GOT3 (cell line): ENCODE measurements at regions not wholly inside any gene's neighbourhood (a gene's known extent, or its start where the extent isn't known, plus 50 kb on each side); places are given as distances from the start of the nearest gene placed in this dataset.

Experiments used
- DNase-seq: peaks from one replicate; lab custom pipeline; 2025; ENCODE audit warnings: mixed read lengths; lab: John Stamatoyannopoulos, UW

DNA sequence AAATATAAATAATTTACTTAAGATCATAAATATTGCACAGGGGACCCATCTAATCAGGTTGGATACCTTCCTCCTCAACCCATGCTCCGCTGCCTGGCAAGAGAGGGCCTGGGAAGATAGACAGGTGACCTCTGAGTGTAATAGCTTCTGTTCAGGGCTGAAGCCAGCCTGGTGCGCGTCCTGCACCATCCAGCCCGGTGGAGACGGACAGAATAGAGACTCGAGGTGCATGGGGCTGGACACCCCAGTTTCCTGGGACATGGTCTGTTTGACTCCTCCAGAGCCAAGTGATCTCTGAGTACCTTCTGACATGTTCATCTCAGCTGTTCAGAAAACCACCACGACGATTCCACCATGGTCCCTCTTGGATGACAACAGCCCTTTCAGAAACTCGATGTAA lies 209.3 kb upstream of the MYT1L start:
- DNase-seq, result no peak

DNA sequence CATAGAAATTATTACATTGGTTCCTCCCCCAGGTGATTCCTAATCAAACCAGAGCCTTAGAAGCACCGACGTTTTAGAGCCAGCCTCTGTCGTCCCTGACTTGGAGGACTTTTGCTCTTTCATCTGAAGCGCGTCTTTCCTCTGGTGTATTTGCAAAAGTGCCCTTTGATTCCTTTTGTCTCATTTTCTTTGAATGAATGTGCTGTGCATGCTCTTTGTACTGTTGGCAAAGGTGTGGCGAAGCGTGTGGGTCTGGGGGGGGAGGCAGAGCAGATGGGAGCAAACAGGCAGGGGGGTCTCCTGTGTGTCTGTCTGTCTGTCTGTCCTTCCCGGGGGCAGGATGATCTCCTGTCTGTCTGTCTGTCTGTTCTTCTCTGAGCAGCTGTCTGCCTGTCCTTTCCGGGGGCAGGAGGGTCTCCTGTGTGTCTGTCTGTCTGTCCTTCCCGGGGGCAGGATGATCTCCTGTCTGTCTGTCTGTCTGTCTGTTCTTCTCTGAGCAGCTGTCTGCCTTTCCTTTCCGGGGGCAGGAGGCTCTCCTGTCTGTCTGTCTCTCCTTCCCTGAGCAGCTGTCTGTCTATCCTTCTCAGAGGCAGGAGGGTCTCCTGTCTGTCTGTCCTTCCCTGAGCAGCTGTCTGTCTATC lies 205.5 kb upstream of the MYT1L start:
- DNase-seq, result no peak

DNA sequence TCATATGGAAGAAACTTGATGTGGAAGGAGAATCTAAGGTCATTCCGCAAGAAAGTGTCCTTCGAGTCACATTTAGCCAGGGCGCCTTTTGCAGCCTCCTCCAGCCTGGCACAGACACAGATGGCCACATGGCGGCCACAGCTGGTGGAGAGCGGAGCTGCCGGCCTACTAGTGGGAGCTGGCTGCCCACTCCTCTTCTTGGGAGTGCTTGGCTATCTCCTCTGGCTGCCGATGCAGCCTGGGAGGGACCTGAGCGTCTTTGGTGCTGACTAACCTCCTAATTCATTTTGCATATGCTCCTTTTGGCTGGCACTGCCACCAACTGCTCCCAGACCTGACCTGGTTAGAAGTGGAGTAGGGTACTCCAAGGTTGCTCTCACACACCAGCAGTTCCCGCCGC lies 199.3 kb upstream of the MYT1L start:
- no peak for DNase-seq

DNA sequence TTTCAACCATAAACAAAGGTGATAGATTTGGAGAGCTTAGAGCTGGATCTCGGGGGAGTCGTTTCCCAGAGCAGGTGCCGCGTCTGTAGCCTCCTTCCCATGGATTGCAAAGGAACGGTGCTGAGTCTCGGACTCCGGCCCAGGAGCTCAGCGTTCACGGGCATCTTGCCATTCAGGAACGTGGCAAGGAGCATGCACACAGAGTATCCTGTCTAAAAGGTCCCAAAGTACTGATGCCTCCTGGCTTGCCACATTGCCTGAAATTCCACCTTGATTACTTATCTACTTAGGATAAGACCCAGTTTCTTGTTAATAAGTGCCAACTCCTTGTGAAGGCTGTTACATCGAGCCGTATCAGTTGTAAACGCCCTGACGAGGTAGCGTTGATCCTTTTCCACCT lies 197.8 kb upstream of the MYT1L start:
- DNase-seq, result no peak

DNA sequence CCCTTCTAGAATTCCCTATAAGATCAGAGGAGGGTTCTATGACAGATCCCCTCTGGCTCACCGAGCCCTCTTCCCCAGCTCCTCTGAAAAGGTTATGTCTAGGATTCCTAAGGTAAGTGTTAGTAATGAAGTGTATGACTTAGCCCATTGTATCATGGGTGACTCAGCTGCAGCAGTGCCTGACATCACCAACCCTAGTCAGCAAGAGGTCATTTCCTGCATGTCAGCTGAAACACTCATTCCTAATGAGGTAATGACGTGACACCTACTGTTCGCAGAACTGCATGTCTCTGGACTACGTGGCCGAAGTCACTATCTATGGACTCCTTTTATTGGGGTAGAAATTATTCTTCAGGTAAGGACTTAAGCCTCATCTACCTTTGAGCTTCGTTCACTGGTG lies 196.1 kb upstream of the MYT1L start:
- DNase-seq, result no peak

DNA sequence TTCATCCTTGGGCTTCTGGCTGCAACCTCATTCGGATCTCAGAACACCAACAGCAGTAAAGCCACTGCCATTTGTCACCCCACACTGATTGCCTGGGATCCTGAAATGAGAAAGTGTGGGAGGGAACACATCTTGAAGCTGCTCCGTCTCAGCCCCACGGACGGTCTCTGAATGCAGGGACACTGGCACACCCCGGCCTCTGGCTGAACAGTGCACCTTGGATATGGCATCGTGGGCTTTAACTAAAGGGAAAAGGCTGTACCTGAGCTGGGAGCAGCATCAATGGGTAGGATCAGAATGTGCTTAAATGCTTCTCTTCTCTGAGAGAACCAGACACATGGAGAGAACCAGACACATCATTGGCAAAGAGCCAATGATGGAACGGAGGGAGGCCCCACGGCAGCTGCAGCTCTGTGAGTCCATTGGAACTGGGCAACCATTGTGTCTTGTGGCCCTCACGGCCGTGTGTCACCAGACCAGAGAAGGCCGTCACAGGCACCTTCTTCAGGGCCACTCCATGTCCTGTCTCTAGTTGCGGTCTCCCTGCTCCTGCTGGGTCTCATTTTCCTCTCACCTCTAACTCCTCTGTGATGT lies 193.4 kb upstream of the MYT1L start:
- DNase-seq, result no peak

DNA sequence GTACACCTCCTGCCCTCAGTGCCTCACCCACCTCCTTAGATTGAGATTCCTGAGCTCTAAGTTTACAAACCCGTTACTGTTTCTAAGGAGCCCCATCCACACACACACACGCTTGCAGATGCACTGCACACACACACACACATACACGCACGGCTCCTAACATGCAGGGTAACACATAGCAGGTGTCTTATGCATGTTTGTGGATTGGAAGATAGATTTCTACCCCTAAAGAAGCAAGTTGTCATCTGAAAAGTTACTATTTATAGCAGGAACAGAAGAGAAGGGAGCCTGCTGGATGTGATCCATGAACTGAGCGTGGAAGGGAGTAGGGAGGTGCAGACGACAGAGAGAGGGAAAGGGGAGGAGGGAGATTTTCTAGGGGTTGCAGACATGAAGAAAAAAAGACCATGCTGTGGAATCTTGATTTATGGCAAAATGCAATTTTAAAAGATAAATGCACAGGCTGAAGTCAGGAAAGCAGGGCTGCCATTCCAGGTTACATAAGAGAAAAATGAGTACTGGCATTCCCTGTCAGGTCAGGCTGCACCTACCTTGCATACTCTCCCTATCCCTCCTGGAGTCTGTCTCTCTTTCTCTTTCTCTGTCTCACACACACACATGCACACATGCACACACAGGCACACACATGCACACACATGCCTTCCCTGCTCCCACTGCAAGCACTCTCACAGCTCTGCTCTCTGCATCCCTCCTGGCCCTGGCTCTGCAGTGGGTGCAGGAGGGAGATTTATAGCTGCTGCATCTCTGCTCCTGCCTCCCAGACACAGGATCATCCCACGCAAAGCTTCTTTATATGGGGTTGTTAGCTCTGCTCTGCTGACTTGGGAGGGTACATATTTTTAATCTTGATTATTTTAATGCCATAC lies 192.6 kb upstream of the MYT1L start:
- no peak for DNase-seq

DNA sequence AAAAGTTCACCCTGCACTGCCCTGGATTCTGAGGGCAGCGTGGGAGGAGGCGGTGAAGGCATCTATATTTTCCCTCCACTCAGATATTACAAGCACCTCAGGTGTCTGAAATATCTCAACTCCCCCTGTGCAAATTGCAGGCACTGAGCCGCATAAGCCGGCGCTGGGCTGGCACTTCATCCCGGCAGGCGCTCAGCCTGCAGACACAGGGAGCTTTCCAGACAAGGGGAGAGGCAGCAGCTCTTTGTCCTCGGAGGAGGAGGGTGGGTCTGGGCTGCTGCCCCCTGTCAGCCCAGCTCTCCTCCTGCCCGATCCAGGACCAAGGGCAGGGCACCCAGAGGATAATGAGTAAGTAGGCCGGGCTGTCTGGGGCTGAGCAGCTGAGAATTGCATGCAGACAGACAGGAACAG lies 189.3 kb upstream of the MYT1L start:
- DNase-seq, result no peak

DNA sequence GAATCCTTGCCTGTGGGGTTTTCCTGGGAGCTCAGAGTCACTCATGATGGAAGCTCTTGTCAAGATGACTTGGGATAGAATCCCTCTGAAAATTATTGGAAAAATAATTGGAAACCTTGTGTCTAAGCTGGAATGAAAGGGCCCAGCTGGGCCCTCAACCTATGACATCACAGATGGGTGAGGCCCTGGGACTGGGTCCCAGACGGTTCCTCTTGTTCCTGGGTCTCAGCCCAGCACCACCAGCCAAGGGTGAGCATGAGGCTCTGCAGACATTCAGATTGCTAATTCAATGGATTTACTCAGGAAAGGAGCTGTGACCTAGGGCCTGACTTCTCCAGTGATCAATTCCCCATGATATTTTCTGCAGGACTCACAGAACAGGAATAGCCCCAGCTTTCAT lies 188.3 kb upstream of the MYT1L start:
- DNase-seq, result no peak

DNA sequence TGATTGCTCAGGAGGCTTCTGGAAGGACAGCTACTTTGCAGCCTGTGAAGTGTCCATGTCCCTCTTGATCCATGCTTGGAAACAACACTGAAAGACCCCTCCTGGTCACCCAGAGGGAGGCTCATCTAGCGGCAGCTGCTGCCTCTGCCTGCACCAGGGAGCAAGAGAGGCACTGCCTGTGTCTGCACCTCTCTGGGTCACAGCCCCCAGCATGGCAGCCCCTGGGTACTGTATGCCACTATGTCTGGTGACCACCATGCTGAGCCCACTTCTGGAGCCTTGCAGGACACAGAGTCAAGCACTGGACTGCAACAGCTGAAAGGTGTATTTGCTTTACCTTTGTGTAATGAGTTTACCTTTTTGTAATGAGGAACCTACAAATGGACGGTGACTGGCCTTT lies 186.3 kb upstream of the MYT1L start:
- DNase-seq, result no peak

DNA sequence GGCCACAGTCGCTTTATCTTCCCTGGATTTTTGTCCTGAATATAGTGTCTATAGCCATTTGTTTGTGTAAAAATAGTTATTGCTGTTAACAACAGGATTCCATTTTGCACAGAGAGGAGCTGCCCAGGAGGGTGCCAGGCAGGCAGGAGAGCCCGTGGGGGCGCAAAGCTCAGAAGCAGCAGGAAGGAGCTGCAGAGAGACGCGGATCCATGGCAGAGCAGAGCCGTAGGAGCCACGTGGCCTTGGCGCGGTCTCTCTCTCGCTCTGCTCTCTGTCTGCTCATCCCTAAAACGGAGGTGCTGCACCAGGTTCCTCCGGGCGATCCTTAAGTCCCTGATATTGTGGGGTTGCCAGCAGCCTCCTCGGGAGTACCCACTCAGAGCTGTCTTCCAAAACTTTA lies 185.3 kb upstream of the MYT1L start:
- no peak for DNase-seq

DNA sequence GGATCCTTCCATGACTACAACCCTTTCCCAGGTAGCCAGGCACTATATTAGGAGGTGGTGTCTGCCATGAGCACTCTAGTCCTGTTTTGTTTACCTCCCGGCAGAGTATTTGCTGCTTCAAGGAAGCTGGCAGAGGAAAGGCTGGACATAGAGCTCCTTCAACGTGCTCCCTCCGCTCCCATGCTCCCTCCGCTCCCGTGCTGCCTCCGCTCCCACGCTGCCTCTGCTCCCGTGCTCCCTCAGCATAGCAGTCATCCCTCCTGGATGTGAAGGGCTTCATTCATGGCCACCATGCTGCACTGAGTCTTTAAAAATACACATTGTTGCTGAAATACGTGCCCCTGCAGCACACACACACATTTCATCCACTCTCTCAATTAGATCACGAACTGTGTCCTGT lies 181.9 kb upstream of the MYT1L start:
- DNase-seq, result no peak

DNA sequence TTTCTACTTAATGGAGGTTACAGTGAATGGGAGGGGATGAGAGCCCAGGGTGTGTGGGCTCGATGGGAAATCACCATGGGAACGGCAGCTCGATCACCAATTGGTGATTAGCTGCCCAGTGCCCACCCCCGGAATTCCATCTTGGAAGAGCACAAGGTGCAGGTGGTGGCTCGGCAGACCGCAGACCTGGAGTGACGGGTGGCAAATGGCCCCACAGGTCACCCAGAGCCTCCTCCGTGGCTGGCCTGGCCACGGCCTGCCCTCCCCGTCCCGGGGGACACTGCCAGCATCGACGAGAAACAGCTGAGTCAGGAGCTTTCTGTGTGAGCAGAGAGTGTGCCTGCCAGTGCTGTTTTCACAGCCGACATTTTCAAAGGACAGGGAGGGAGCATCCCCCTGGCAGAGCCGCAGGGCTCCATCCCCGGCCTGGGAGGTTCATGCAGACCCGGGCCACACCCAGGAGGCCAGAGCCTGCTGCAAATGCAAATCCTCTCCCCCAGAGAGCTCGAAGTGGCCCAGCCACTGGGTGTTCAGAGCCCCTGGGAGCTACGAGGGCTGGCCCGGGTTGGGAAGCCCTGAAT lies 176.4 kb upstream of the MYT1L start:
- no peak for DNase-seq

DNA sequence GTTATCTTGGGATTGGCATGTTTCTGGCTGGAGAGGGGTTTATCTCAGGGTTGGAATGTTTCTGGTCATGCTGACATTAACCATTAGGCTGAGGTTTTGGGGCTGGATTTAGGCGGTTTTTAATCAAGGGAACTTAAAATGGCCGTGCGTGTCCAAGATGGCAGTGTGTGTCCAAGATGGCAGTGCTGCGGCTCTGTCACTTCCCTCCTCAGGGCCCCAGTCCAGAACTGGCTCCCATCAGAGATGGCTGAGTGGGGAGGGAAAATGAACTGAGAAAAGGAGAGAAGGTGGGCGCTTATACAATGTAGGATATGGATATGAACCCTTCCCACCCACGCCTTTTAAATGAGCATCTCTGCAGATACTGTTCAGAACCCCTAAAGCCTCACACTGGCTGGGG lies 175.5 kb upstream of the MYT1L start:
- no peak for DNase-seq

DNA sequence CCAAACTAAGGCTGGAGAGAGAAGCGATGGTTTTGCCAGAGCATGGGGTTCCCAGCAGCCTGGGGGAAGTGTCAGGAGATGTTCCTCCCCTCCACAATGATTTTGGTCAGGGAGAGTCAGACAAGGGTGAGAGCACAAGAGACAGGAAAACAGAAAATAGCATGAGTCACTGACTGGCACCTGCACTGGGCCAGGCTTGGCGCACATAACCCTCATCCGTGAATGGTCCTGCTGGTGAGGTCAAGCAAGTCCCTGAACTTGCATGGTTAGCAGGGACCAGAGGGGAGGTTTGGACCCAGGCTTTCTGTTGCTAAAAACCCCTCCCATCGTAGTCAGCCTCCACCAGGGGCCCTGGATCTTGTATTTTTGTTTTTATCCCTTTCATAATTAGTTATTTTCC lies 174.5 kb upstream of the MYT1L start:
- DNase-seq, result no peak

DNA sequence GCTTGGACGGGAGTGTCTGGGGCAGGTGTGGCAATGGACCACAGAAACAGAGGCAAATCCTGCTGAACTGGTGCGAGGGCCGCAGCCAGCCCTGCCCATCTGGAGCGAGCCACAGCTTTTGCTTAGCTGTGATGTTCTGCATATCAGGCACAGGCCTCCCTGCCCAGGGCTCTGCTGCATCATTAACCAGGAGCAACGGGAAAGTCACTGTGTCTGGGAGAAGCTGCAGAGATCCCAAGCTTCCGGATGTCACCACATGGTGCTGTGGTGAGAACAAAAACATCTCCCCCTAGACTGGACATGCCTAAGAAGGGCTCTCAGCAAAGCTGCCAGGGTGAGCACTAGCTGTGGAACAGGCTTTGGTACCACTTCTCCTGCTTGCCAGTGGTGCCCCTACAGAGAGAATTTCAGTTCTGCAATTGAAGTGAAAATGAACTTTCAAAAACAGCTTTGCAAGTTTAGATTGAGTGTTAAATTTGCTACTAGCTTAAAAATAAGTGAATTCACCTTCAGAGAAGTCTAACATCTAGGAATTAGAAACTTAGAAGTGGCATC lies 172.9 kb upstream of the MYT1L start:
- DNase-seq, result no peak

DNA sequence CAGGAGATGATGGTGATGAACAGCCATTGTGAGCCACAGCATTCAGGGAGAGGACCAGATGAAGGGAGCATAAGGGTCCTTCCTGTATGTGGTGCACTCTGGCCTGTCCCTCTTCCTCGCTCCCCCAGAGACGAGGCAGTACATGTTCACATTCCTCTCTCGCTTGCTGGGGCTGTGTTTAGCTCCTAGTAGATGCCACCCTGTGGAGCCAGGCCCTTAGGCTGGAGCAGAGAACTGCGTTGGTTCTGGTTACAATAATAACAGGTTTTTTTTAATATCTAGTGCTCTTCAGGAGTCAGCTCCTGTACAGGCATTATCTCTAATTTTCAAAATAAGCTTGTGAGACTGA lies 171.1 kb upstream of the MYT1L start:
- DNase-seq, result no peak

DNA sequence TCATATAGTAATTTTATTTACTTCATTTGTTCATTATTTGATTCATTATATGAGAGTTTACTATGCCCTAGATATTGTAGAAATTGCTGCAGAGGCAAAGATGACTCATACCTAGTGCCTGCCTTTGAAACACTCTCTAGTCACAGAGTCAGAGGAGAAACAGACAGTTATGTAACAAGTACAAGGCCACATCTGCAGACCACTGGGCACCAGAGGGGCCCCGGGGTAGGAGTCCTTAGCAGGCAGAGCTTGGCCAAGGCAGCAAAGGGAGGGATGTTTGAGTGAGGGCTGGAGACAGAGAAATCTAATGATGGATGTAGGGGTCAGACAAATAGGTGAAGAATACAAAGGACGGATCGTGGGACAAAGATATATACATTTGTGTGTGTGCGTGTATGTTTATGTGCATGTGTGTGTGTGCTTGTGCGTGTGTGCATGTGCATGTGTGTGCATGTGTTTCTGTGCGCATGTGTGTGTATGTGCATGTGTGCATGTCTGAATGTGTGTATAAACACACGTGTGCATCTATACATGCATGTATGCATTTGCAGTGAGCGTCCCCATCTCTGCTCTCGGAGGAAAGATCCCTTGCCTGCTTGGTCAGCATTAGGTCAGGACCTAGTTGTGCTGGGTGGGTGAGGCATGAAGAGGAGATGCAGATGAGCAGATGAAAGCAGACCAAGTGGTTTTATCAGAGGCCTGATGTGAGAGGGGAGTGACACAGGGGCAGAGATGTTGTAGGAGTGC lies 170.6 kb upstream of the MYT1L start:
- DNase-seq, result no peak

DNA sequence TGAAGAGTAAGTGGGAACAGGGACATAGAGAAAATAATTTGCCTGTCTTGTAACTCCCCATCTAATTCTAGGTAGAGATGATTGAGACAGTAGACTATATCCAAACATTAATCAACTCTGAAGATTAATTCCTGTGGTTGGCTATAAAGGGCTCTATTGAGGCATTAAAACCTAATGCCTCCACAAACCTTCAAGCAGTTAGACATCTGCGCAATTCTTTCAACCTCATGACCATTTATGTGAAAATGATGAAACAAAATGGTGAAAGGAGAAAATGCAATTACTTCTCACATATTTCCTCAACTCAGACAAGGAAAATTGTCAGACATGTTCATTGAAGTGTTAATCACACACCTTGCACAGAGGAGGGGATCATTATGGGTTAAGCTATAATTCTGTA lies 164.5 kb upstream of the MYT1L start:
- DNase-seq, result no peak

DNA sequence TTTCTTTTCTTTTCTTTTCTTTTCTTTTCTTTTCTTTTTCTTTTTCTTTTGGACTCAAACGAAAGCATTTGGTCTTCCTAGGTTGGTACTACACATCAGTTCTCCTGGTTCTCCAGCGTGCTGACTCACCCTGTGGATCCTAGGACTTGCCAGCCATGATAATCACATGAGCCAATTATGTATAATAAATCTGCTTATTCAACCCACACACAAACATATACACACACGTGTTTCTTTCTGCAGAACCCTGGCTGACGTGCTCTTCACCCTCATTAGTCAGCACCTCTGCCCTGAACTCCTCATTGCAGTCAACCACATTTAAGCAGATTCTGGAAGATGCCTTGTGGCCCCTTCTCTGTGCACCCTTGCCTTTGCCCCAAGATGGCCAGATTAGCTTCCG lies 162.4 kb upstream of the MYT1L start:
- DNase-seq, result no peak

DNA sequence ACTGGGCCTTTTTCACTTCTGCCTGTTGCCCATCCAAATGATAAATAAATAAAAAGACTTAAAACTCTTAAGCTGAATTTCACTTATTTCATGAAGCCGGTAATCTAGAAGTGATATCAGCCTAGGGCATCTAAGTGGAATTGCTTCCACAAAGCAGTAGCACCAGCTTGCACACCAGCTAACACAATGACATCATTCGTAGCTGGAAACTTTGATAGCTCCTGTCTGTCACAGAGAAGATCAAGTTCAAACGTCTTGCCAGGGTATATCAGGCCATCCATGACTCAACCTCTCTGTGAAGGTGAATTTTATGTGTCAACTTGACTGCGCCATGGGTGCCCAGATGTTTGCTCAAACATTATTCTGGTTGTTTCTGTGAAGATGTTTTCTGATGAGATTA lies 161.7 kb upstream of the MYT1L start:
- DNase-seq, result no peak

DNA sequence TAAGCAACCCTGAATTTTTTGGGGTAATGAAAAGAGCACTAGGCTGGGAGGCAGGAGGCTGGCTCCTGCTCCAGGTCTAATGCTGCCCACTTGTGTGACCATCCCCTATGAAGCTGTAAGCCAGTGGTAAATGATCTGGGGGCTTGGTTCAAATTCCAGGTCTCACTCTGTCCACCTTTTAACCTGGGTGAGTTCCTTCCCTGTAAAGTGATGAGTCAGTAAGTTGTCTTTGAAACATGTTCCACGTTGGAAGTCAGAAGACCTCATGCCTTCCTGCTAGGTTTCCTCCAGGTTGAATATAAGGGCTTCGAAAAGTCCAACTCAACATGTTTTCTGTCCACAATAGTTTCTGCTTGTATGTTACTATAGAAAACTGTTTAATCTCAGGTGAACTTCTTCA lies 160.9 kb upstream of the MYT1L start:
- DNase-seq, result no peak
